Ishikawa (cell line): ENCODE measurements at regions not wholly inside any gene's neighbourhood (a gene's known extent, or its start where the extent isn't known, plus 50 kb on each side); places are given as distances from the start of the nearest gene placed in this dataset.

Source experiments
- CEBPB ChIP-seq: IDR thresholded peaks from 2 replicates; pipeline ENCODE4 v1.6.1; 2012
- CREB1 ChIP-seq: IDR thresholded peaks from 2 replicates; pipeline ENCODE4 v1.6.1; 2012; ENCODE audit warnings: low read depth
- EGR1 ChIP-seq: IDR thresholded peaks from 2 replicates; pipeline ENCODE4 v1.6.1; 2012
- EP300 ChIP-seq: IDR thresholded peaks from 2 replicates; pipeline ENCODE4 v1.6.1; 2012; ENCODE audit warnings: borderline replicate concordance
- FOXM1 ChIP-seq: IDR thresholded peaks from 2 replicates; pipeline ENCODE4 v1.6.1; 2012; ENCODE audit warnings: low read depth, borderline replicate concordance
- MAX ChIP-seq: IDR thresholded peaks from 2 replicates; pipeline ENCODE4 v1.6.1; 2012
- NFIC ChIP-seq: IDR thresholded peaks from 2 replicates; pipeline ENCODE4 v1.6.1; 2012
- RAD21 ChIP-seq: IDR thresholded peaks from 2 replicates; pipeline ENCODE4 v1.6.1; 2012; ENCODE audit warnings: low read depth
- REST ChIP-seq: IDR thresholded peaks from 2 replicates; pipeline ENCODE4 v1.6.1; 2012; ENCODE audit warnings: low read depth, mild to moderate bottlenecking
- TAF1 ChIP-seq: IDR thresholded peaks from 2 replicates; pipeline ENCODE4 v1.6.1; 2012; ENCODE audit warnings: low read depth, mild to moderate bottlenecking
- TCF12 ChIP-seq: IDR thresholded peaks from 2 replicates; pipeline ENCODE4 v1.6.1; 2012; ENCODE audit warnings: low read depth
- TEAD4 ChIP-seq: IDR thresholded peaks from 2 replicates; pipeline ENCODE4 v1.6.1; 2012
- USF1 ChIP-seq: IDR thresholded peaks from 2 replicates; pipeline ENCODE4 v1.6.1; 2012
- YY1 ChIP-seq: IDR thresholded peaks from 2 replicates; pipeline ENCODE4 v1.6.1; 2012; ENCODE audit warnings: low read depth
- ZBTB7A ChIP-seq: IDR thresholded peaks from 2 replicates; pipeline ENCODE4 v1.6.1; 2012; ENCODE audit warnings: low read depth

GRCh38 chr18:77635451-77635850, 385.8 kb downstream of the GALR1 start:
- TF ChIP-seq REST, result no peak

- TF ChIP-seq REST, result no peak
- TF ChIP-seq NFIC, result no peak
- TF ChIP-seq RAD21, result no peak
- no peak for TF ChIP-seq CREB1
- TF ChIP-seq USF1, result no peak
- TF ChIP-seq EGR1, result no peak
- no peak for TF ChIP-seq EP300
- no peak for TF ChIP-seq TEAD4
- no peak for TF ChIP-seq YY1
- no peak for TF ChIP-seq CEBPB
- no peak for TF ChIP-seq FOXM1
Measured at GRCh38 chr18:77635858-77636257, 386.2 kb downstream of the GALR1 start.

GRCh38 chr18:77645170-77645872, 395.7 kb downstream of the GALR1 start:
- no peak for TF ChIP-seq USF1
- no peak for TF ChIP-seq REST
- TF ChIP-seq CREB1, result no peak
- TF ChIP-seq YY1, result no peak
- no peak for TF ChIP-seq EP300
- no peak for TF ChIP-seq TEAD4

GRCh38 chr18:77647472-77647871, 397.8 kb downstream of the GALR1 start:
- TF ChIP-seq CEBPB (no peak), USF1 (no peak), RAD21 (no peak), ZBTB7A (no peak), NFIC (no peak), EP300 (no peak), YY1 (no peak), TCF12 (no peak), CREB1 (no peak), MAX (no peak), TAF1 (no peak), FOXM1 (no peak), EGR1 (no peak), TEAD4 (no peak), REST (no peak)
